DMS79 treated with DMSO at 0.1 percent for 48 hours (cell line): ENCODE measurements at regions not wholly inside any gene's neighbourhood (a gene's known extent, or its start where the extent isn't known, plus 50 kb on each side); places are given as distances from the start of the nearest gene placed in this dataset.

ENCODE experiments used
- DNase-seq: peaks from one replicate; lab custom pipeline; 2025; lab: John Stamatoyannopoulos, UW

DNA sequence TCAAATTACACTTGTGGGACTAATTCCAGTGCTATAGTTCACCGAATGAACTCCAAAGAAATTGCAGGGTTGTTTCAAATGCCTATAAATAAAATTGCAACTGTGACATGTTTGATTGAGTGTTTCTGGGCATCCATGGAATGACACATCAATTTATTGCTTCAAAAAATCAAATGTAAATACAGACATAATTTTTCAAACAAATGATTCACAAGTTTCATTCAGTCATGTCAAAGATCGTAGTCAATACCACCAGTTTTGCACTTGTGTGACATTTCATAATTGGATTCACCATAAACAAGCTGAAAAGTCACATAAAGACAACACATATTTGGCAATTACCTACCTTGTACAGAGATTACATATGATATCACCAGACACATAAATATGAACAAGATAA, 350.8 kb downstream of the CDH2 start:
- DNase-seq: no peak

DNA sequence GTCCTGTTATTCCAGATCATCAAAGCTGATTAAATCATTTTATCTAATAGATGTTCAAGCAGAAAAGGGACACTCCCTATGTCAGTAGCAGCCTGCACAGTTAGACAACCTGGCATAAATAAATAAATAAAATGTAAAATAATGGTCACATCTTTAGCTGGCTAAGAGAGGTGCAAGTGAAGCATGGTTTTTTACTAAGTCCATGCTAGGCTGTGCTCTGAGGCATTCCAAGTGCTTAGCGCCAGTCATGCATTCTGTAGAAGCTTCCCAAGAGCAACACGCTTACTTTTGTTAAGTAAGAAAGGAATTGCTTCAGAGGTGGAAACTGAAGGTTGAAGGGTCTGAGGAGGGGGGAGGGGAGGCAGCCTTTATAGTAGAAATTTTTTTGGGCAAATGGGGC, 351.2 kb downstream of the CDH2 start:
- DNase-seq: no peak

DNA sequence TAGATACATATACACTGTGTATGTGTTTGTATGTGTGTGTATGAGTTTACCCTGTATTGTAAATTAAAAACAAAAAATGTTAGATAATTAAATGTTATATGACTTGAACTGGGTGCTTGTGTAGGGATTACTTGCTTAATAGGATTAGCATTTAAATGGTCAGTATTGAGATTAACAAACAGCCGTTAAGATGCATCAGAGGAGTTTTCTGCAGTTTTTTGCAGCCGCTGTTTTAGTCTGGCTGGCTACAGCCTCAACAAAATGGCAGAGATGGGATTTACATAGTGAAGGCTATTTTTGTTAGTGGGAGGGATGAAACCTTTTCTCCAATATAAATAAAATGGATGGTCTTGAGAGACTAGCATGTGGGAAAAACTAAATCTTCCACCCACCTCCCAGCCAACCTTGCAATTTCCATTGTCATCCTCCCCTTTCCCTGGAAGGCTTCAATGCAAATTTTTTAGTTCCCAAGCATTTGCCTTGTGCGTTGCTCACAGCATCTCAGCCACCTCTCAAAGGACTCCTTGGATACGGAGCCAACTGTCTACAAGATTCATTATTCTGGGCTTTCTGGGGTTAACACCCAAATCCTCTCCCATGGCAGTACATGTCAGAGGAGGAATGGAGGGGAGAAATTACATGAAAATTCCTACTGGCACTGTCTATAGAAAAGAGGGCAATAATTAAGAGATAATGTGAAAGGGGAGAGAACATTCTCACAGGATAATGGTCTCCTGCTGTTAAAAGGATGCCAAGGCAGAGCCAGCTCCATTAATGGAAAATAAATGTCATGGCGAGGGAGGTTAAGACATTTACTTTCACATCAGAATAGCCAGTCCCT, 351.9 kb downstream of the CDH2 start:
- no peak for DNase-seq

DNA sequence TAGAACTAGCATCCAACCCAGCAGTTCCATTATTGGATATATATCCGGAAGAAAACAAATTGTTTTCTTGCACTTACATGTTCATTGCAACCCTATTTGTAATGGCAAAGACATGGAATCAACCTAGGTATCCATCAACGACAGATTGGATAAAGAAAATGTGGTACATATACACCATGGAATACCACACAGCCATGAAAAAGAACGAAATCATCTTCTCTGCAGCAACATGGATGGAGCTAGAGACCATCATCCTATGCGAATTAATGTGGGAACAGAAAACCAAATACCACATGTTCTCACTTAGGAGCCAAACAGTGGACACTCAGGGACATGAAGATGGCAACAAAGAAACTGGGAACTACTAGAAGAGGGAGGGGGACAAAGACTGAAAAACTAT, 352.7 kb downstream of the CDH2 start:
- DNase-seq: no peak

DNA sequence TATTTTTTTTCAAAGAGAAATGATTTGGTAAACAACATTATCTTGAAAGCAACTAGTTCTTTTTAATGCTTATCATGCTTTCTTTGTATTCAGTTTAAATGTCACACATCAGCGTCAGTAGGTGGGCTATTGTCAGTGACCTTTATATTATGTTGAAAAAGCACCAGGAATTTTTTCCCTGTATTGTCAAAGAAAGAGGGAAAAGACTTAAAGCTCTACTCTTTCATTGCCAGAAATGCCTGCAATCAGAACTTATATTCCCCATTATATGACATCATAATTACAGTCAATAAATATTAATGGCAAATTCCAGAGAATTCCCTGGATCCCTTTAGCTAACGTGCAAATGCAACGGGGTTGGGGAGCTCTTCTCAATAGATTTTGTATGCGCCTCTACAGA, 353.9 kb downstream of the CDH2 start:
- no peak for DNase-seq

DNA sequence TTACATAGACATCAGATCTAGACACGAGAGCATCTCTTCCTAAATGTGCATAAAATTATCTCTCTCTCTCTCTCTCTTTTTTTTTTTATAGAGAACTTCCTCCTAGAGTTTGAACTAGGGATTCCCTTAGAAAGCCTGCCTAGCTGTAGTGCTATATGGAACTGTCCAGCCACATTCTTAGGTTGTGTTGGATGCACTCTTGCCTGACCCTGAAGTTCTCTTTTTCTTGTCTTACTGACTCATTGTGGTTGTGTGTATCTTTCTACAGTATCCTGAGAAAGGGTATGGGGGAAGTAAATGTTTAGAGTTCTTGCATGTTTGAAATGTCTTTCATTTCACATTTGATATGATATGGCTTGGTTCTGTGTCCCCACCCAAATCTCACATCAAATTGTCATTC, 368.2 kb downstream of the CDH2 start:
- DNase-seq: no peak

DNA sequence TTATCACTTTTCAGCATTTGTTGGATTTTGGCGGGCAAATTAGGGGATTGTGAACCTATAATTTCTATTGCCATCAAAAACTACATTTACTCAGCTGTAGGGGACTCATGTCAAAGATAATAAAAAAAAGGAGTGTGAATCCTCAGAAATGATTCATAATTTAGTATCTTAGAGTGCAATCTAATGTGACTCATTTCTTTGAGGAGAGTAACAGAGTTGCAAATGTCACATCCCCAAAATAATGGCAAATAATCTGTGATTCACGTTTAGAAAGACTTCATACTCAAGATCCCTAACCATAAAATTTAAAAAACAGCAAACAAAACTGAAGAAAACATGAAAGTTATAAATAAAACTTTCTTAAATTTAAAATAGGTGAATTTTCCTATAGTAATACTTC, 373.0 kb downstream of the CDH2 start:
- DNase-seq: no peak

DNA sequence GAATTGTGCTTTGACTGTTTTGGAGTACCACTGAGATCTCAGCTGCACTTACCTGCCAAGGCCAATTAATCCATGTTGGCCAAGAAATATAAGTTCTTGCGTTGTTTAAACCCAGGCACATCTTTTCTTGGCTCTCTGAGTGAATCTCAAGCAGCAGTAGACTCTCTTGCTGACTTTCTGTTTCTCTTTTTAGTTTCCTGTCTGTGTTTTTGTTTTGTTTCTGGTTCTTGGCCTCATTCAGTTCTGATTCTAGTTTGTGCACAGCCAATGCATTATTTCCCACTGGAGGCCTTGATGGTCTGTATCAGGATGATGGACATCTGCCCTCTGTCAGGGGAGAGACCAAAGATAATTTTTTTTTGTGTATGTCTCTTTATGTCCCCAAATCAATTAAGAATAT, 379.4 kb downstream of the CDH2 start:
- no peak for DNase-seq

DNA sequence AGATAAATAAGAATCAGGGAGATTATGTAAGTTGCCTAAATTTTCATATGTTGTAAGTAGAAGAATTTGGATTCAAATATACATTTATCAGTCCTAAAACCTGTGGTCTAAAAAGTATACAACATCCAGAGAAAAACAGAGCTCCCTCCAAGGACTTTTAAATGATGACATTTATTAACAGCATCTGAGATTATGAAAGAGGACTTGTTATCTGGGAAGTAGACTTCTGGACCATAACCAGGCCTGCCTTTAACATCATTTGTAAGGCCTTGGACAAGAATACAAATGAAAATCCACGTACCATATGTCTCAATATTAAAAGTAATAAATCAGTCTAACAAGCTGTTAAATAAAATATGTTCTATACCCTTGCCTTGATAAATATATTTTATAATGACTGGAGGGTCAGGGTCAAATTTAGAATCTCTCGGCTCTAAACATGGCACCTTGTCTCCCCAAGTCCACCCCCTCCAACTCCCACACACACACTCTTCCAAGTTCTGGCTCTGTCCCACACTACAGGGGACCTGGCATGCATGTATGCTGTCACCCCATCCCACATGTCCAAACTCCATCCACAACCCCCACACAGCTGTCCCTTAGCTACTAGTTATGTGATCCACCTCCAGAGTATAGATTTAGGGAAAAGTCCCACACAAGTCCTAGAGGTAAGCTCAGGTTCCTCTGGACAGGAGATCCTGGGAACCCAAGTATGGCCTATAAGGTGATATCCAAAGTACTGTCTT, 382.6 kb downstream of the CDH2 start:
- no peak for DNase-seq

DNA sequence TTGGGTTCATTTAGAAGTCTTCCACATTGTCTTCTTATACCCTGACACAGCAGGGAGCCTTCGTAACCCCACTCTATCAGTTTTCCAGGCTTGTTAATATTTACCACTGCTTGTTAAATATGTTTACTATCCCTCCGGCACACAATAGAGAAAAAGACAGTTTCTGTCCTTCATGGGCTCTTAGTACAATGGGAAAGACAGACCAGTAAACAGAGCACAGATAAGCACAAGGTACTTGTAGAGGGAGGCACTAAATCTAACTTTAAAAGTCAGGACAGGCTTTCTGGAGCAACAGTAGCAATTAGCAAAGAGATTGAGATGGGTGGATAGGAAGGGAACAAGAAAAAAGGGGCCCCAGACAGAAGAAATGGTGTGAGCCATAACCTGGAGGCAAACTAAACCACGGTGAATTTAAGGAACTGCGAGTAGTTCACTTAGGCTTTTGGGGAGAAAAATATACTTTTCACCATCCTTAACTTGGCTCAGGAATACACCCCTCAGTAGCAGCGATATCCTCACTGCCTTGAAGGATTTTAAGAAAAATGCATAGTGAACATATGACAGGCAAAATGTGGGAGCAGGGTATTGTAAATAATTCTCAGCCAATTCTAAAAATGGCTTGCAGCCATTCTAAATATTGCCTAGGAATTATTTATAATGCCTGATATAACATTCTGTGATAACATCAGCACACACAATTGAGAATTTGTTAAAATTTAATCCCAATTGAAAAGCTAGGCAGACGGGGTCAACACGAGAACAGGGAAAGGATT, 383.7 kb downstream of the CDH2 start:
- no peak for DNase-seq

DNA sequence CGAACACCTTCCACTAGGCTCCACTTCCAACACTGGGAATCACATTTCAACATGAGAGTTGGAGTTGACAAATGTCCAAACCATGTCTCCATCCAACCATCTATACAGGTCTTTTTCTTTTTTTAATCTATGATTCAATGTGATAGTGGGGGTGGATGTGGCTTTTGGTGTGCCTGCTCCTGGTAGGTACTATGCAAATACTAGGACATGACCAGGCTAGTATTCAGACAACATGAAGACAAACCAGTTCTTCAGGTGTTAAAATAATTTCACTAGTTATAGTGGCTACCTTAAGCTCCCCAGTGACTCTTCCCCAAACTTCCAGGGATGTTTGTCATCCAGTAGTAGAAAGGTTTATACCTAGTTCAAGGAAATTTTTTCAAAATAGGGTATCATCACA, 387.5 kb downstream of the CDH2 start:
- DNase-seq: no peak

DNA sequence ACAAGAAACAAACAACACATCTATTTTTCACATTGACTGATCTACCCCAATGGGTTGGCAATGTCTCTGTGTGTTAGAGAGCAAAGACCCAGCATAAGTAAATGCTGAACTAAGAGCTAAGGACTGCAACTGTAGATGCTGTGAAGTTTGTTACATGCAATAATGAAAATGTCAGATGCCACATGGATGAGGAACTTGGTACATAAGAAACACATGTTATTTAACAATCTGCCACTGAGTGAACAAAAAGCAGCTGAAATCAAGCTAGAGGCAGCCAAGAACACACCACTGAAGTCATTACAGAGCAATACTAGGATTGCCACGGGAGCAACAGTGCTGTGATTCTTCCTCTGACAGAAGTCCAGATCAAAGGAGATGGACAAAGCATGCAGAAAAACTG, 389.4 kb downstream of the CDH2 start:
- no peak for DNase-seq

DNA sequence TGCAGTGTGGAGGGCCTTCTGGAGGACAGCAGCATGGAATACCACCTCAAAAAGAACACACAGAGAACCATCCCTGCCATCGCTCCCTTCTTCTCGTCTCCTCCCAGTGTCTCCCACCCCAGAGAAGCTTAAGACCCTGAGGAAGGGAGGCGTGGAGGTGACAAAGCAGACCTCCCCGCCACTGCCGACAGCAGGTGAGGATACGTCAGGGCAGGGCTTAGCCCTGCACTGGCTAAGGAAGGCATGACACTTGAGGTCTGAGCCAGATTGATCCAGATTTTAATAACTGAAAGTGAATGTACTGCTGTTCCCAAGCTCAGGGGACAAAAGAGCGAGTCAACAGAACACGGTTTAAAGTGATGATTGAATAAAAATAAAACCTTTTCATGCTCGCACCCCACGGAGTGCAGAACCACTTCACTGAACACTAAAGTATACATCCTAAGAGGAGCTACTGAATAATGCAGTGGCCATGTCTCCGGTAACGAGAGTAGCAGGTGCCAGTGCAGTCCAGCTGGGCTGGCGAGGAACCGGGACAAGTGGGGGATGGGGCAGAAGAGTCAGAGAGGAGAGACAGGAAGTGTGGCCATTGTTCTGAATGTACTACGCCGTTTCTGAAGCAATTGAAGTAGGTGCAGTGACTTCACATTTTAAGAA, 391.0 kb downstream of the CDH2 start:
- peak; percentile 97 for DNase-seq

DNA sequence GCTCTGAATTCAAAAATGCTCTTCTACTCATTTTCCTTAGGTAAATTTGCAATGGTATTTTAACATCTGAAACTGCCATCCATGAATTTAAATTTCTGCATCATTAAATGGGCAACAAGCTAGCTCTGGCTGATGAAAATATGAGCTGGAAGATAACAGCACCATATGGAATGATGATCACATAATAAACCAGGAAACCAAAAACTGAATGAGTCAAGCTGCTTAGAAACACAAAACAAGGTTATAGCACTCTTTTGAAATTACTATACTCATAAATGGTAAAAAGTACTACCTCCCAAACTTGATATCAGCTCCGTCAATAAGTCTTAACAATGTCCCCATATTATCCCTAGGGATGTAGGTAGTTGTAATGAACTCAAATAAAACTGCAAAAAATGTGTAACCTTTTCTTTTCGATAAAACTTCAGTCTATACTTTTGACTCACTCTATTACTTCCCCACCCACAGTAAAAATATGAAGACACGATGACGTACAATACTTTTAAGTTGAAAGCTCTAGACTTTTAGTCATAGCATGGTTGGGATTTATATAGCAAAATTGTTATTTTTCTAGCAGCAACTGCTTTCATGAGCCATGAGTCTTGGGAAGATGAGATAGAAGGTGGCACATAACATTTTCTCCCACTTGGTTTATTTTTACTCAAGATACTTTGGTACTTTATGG, 396.7 kb downstream of the CDH2 start:
- DNase-seq: no peak

DNA sequence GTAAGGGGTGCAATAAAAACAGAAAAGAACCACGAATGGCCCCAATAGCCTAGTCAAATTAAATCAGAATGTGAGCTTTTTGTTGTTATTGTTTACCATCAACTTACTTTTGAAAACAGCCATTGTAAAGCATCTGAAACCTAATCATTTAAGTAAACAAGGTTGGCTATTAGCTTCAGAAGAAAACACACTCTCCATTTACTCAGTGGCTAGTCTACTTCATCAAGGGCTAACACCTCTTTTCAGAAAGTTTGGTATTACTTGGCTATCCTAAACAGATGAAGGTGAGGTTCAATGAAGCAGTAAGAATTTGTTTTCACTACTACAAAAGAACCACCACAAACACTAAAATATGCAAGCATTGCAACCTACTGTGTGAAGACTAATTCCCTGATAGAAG, 398.0 kb downstream of the CDH2 start:
- no peak for DNase-seq

DNA sequence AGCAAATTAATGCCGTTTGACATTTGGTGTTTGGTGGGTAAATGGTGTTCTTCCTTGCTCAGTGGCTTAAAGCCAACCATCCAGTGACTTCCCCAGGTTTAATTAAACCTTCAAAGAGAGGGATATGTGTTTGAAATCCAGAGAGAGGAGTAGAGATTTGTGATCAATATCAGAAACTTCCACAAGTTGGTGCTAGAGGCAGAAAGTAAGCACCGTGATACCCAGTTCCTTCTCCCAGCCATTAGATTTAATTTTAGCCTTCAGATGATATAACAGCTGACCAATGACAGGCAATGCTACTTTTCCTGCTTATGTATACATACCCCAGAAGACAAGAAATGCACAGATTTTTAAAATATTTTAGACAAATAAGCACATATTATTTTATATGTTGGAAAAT, 398.5 kb downstream of the CDH2 start:
- DNase-seq: no peak

DNA sequence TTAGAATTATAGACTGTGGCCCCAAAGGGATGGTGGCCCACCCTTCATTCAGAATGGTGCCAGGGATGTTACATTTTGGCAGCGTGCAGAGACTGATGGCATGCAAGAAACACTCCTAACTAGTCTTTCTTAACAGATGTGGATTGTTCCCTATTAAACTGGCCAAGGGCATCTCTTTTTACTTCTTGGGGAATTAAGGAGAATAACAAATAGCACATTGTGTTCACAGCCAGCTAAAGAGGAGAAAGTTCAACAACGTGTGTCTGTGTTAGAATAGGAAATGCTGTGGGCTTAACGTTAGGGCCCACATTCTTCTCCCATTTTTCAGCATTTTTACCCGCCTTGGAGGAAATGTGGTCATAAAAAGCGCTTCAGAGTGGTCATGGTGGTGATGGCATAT, 404.8 kb downstream of the CDH2 start:
- DNase-seq: no peak

DNA sequence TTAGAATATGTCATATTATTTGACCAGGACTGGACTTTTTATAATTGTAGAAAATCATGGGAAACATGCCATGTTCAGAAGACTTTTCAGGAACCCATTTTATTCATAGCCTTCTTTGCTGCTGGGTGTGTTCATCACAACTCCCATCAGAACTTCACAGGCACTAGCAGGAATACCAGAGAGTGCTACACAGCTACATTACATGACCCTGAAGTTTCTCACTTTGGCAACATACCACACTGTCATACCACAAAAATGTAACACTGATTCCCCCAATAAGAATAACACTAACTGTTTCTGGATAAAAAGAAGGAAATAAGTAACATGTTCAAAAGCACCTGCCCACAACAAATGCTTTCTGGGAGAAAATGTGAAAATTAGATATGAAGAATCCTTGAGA, 405.4 kb downstream of the CDH2 start:
- DNase-seq: no peak

DNA sequence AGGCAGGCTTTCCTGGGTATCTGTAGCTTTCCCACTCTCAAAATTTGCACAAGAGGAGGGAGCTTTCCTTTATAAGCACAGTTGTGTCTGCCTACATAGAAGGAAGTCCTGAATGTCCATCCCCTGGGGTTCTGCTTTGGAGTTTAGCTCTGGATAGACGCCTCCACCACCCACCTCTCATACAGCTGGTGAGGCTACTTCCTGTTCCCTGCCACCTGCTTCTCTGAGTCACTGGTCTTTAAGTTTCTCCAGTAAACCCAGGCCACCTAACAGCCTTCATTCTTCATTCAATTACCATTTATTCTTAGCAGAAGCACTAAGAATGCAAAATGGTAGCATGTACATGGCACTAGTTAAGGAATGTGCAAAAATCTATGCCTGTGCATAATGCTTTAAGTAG, 407.8 kb downstream of the CDH2 start:
- DNase-seq: no peak

DNA sequence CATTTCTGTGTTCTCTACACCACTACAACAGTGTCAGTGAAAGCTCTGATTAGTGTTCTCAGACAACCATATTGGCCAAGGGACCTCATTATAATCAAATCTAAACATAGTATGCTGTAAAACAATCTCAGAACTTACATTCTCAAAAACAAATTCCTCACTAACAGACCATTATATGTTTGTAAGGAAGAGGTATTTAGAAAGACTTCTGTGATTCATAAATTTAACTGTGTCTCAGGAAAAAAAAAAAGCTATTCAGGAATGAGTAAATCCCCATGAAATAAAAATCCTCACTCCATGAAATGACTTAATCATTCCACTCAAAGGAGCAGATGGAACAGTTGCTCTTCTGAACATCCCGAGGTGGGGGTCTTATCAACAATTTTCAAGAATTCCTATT, 413.0 kb downstream of the CDH2 start:
- no peak for DNase-seq

DNA sequence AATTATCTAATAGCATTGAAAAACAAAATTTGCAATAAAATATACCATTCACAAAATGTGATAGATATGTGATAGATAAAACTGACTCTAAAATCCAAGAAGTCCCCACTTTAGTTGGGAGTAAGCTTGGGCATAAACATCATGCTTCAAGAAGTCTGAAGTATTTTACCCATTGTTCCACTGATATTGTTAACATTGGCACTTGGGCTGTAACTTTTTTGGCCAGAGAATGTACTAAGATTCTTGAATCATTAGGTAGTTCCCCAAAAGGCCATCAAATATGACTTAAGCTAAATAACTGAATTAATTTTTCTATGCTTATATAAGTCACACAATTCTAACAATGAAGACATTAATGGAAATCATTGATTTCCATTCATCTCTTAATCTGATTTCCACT, 413.6 kb downstream of the CDH2 start:
- no peak for DNase-seq

DNA sequence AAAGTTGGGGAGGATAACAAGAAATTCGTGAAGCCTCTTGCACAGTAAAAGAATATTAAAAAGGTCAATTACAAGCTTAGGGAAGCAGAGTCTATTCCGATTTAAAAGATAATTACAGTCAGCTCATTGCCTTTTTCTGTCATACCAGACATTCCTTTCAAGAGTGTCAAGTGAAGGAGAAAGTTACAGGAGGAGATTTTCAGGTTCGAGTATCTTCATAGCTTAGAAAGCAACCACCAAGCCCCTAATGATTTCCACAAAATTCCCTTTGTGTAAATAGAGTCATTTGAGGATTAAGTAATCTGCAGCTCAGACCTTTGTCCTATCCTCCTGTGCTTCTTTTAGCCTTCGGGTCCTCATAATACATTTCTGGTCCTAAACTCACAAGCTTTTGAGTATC, 414.9 kb downstream of the CDH2 start:
- DNase-seq: no peak
